ENCODE measurements at regions not wholly inside any gene's neighbourhood (a gene's known extent, or its start where the extent isn't known, plus 50 kb on each side); places are given as distances from the start of the nearest gene placed in this dataset.

GRCh38 chr20:51228763-51229162 lies 205.9 kb upstream of the KCNG1 start:
- intact Hi-C loops (cut with micrococcal nuclease), result no loop called here
- no TSS peak for BruUV-seq (replicated peaks)
- POLR2A ChIA-PET (ENCODE audit: unreplicated experiment), result no interaction called here

More at GRCh38 chr20:51228763-51229162, 205.9 kb upstream of the KCNG1 start:
- dilution Hi-C loops (cut with HindIII; ENCODE audit: low sequenced_read_pairs, unreplicated experiment), result no loop called here
- H3K4me1 ChIP-seq (ENCODE audit: control insufficient read depth, insufficient read depth, low read length), result no peaks in the 10 kb centered on the region
- no peak overlapping the region for H3K23ac ChIP-seq (ENCODE audit: low read depth, low read length)
- H2BK20ac ChIP-seq (ENCODE audit: low read depth, low read length), result no peak overlapping the region
- no peak overlapping the region for H3K9ac ChIP-seq (ENCODE audit: low read depth, low read length)
- in situ Hi-C loops (cut with MboI; ENCODE audit: low sequenced_read_pairs), result no loop called here
- no peak overlapping the region for H3K27ac ChIP-seq (ENCODE audit: insufficient read depth, low read length)
- H4K8ac ChIP-seq (ENCODE audit: low read depth in 2 of 2, low read length in 2 of 2), result no peak overlapping the region
- no peak overlapping the region for H2AK5ac ChIP-seq (ENCODE audit: low read depth, low read length)
- H3K18ac ChIP-seq (ENCODE audit: low read depth, low read length), result no peak overlapping the region
- no peak overlapping the region for H2BK15ac ChIP-seq (ENCODE audit: low read depth, low read length)
- H3K14ac ChIP-seq (replicated peaks; ENCODE audit: low read depth, low read length), result no peak overlapping the region
- no peak overlapping the region for H2AFZ ChIP-seq (replicated peaks; ENCODE audit: low read length, poor library complexity)
- H3K79me1 ChIP-seq (ENCODE audit: low read depth in 1 of 2, low read length in 2 of 2), result no peaks in the 10 kb centered on the region
- CTCF ChIA-PET, result no interaction called here
- no peaks in the 10 kb centered on the region for H3K36me3 ChIP-seq (ENCODE audit: control insufficient read depth, insufficient read depth, low read length)
- no peak overlapping the region for H3K4me3 ChIP-seq (ENCODE audit: insufficient read depth, low read depth, low read length)
- no peaks in the 10 kb centered on the region for H3K9me1 ChIP-seq (ENCODE audit: insufficient read depth, low read length)
- H4K20me1 ChIP-seq (ENCODE audit: insufficient read depth, low read length), result no peaks in the 10 kb centered on the region
- H3K9me3 ChIP-seq (ENCODE audit: control insufficient read depth, insufficient read depth, low read length), result peaks cover 7% of the 10 kb centered on the region
- H3K27me3 ChIP-seq (ENCODE audit: control insufficient read depth, insufficient read depth, low read length), result peaks cover 31% of the 10 kb centered on the region
- H2BK5ac ChIP-seq (ENCODE audit: low read depth, low read length, poor library complexity, severe bottlenecking), result no peak overlapping the region
- H4K91ac ChIP-seq (ENCODE audit: insufficient read depth, low read depth, low read length), result no peak overlapping the region
- ATAC-seq (ENCODE audit: low read depth) (no peak), DNase-seq (no peak)
- H3K56ac ChIP-seq (ENCODE audit: extremely low read depth, insufficient read depth, low read length), result no peak overlapping the region
- no peak overlapping the region for H4K5ac ChIP-seq (ENCODE audit: low read depth, low read length)
- TF ChIP-seq BHLHE40 (IDR thresholded peaks at IDR 0.05; ENCODE audit: low read depth, low read length), result no peak
- TF ChIP-seq SMC3 (IDR thresholded peaks at IDR 0.05; ENCODE audit: low read depth, low read length), result no peak
- TF ChIP-seq ELK1 (IDR thresholded peaks at IDR 0.05; ENCODE audit: borderline replicate concordance, low read depth, low read length), result no peak
- no peak for TF ChIP-seq CEBPB (IDR thresholded peaks at IDR 0.05; ENCODE audit: low read depth, low read length)
- TF ChIP-seq RAD21 (IDR thresholded peaks at IDR 0.05; ENCODE audit: low read length), result no peak
- TF ChIP-seq USF2 (IDR thresholded peaks at IDR 0.05; ENCODE audit: low read depth, low read length), result no peak
- no peak for TF ChIP-seq NFE2L2 (IDR thresholded peaks at IDR 0.05; ENCODE audit: low read depth, low read length)
- no peak for TF ChIP-seq MXI1 (IDR thresholded peaks at IDR 0.05; ENCODE audit: borderline replicate concordance, low read depth, low read length)
- no peak for TF ChIP-seq MAFK (IDR thresholded peaks at IDR 0.05; ENCODE audit: low read depth, low read length)
- TF ChIP-seq, protein P1, sequence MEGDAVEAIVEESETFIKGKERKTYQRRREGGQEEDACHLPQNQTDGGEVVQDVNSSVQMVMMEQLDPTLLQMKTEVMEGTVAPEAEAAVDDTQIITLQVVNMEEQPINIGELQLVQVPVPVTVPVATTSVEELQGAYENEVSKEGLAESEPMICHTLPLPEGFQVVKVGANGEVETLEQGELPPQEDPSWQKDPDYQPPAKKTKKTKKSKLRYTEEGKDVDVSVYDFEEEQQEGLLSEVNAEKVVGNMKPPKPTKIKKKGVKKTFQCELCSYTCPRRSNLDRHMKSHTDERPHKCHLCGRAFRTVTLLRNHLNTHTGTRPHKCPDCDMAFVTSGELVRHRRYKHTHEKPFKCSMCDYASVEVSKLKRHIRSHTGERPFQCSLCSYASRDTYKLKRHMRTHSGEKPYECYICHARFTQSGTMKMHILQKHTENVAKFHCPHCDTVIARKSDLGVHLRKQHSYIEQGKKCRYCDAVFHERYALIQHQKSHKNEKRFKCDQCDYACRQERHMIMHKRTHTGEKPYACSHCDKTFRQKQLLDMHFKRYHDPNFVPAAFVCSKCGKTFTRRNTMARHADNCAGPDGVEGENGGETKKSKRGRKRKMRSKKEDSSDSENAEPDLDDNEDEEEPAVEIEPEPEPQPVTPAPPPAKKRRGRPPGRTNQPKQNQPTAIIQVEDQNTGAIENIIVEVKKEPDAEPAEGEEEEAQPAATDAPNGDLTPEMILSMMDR (conservative IDR thresholded peaks at IDR 0.05; ENCODE audit: low read depth, low read length), result no peak
- no peak for TF ChIP-seq CHD1 (IDR thresholded peaks at IDR 0.05; ENCODE audit: low read depth, low read length)
- no peak for TF ChIP-seq RCOR1 (IDR thresholded peaks at IDR 0.05; ENCODE audit: insufficient replicate concordance, low read length)
- TF ChIP-seq MAZ (IDR thresholded peaks at IDR 0.05; ENCODE audit: borderline replicate concordance, low read depth, low read length), result no peak
- TF ChIP-seq POLR2A (IDR thresholded peaks at IDR 0.05; ENCODE audit: low read depth, low read length), result no peak
- no peak for TF ChIP-seq RFX5 (IDR thresholded peaks at IDR 0.05; ENCODE audit: low read depth, low read length)
- TF ChIP-seq FOS (IDR thresholded peaks at IDR 0.05; ENCODE audit: low read depth, low read length), result no peak
- H3K4ac ChIP-seq (ENCODE audit: low read depth, low read length), result no peak overlapping the region
- H3K4me2 ChIP-seq (ENCODE audit: low read depth, low read length), result no peak overlapping the region
- H2BK120ac ChIP-seq (ENCODE audit: low read depth, low read length), result no peak overlapping the region
- H2AK9ac ChIP-seq (replicated peaks; ENCODE audit: low read depth, low read length, poor library complexity), result no peak overlapping the region

Measured in IMR-90 (cell line).